T-helper 17 cell (primary cell): ENCODE measurements at regions not wholly inside any gene's neighbourhood (a gene's known extent, or its start where the extent isn't known, plus 50 kb on each side); places are given as distances from the start of the nearest gene placed in this dataset.

ENCODE experiments used
- ATAC-seq: fragments of 150-1000 bp; cut with Tn5 transposase; 2 replicates; pipeline ENCODE4 v1.10.0; 2021; ENCODE audit warnings: mild to moderate bottlenecking, moderate library complexity
- DNase-seq, 3 donors: peaks; one replicate each; pipeline versions ENCODE4 v3.0.0 to v3.0.0-alpha.2; 2020 to 2021
- H3K9me3 ChIP-seq: one replicate; pipeline ENCODE4 v1.7.0; 2013; ENCODE audit warnings: low read length, mild to moderate bottlenecking; ENCODE audit not compliant: control insufficient read depth, poor library complexity, severe bottlenecking
- H3K27ac Mint-ChIP-seq: one replicate; pipeline ENCODE4 v1.8.0; 2022; ENCODE audit warnings: mild to moderate bottlenecking, moderate library complexity, mixed read lengths
- H3K27me3 Mint-ChIP-seq: one replicate; pipeline ENCODE4 v1.8.0; 2022; ENCODE audit warnings: mixed read lengths
- H3K36me3 Mint-ChIP-seq: one replicate; pipeline ENCODE4 v1.8.0; 2022; ENCODE audit warnings: low read depth, mixed read lengths
- H3K4me1 Mint-ChIP-seq: one replicate; pipeline ENCODE4 v1.8.0; 2022; ENCODE audit warnings: mild to moderate bottlenecking, mixed read lengths
- H3K4me3 Mint-ChIP-seq: one replicate; pipeline ENCODE4 v1.8.0; 2022; ENCODE audit warnings: mild to moderate bottlenecking, moderate library complexity, mixed read lengths

GRCh38 chr12:30874455-30875321, 51.9 kb upstream of the TSPAN11 start:
- Mint-ChIP-seq H3K27ac (no peak overlapping the region), H3K4me3 (no peak overlapping the region), H3K27me3 (peaks cover 45% of the 10 kb centered on the region), H3K4me1 (peaks cover 9% of the 10 kb centered on the region), H3K36me3 (peaks cover 3% of the 10 kb centered on the region)
- ATAC-seq (no peak), DNase-seq (no peak)
- no peaks in the 10 kb centered on the region for H3K9me3 ChIP-seq

DNA sequence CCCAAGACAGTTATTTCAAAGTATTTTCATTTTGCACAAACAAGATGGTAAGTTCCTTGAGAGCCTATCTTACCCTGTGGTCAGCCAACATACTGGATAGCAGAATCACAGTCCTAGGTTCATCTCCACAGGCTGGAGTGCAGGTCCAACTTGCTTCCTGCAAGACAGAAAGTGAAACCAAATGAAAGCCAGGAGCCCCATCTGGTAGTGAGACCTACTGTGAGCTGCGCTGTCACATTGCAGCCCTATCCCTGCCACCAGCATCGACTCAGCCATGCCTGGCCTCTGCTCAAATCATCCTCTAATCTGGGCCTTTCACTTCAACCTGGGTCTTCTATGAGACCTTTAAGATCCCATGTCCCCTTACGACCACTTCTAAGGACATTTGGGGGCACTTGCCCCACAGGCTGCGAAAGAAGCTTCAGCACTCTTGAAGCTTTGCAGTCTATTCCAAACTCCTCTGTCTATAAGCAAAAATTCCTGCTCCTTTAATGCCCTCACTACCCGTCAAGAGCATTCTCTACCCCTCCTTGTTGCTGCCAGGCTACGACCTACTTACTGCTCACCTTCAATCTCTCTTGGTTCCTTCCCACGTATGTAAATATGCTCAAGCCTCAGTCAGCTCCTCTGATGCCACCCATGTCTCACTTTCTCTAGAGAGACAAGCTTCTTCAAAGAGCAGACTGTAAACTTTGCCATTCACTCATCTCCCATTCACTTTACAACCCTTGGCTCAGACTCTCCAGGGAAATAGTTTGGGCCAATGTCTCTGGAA, 55.9 kb upstream of the TSPAN11 start:
- no peaks in the 10 kb centered on the region for H3K36me3 Mint-ChIP-seq
- no peaks in the 10 kb centered on the region for H3K9me3 ChIP-seq
- DNase-seq (no peak), ATAC-seq (no peak)
- H3K4me1 Mint-ChIP-seq = peaks cover 9% of the 10 kb centered on the region
- peaks cover 16% of the 10 kb centered on the region for H3K27me3 Mint-ChIP-seq
- no peak overlapping the region for H3K27ac Mint-ChIP-seq
- peak overlapping the region; percentile 19 for H3K4me3 Mint-ChIP-seq

DNA sequence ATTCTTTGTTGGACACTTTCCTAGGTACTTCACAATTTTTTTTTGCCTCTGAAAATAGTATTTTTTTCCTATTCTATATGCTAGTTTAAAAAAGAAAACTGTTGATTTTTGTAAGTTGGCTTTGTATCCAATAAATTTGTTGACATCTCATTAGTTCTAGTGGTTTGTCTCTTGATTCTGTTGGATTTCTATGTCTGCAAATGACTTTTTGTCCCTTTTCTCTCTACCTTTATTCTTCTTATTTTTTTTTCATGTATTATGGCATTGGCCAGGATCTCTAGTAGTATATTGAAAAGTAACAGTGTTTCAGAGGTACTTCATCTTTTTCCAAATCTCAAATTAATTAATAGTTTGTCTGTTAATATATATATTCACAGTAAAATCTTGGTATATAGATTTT, 59.1 kb upstream of the TSPAN11 start:
- Mint-ChIP-seq H3K27ac (no peak overlapping the region), H3K36me3 (no peaks in the 10 kb centered on the region), H3K4me3 (no peak overlapping the region), H3K4me1 (peaks cover 9% of the 10 kb centered on the region), H3K27me3 (peaks cover 22% of the 10 kb centered on the region)
- no peak for ATAC-seq
- H3K9me3 ChIP-seq = no peaks in the 10 kb centered on the region
- no peak for DNase-seq

- no peaks in the 10 kb centered on the region for H3K9me3 ChIP-seq
- Mint-ChIP-seq H3K4me1 (peaks cover 4% of the 10 kb centered on the region), H3K36me3 (no peaks in the 10 kb centered on the region), H3K4me3 (no peak overlapping the region), H3K27me3 (peaks cover 22% of the 10 kb centered on the region), H3K27ac (no peak overlapping the region)
- no peak for DNase-seq
- ATAC-seq = no peak
Measured at GRCh38 chr12:30866256-30866655, 60.3 kb upstream of the TSPAN11 start.

GRCh38 chr12:30863839-30864238, 62.7 kb upstream of the TSPAN11 start:
- Mint-ChIP-seq H3K4me3 (no peak overlapping the region), H3K27ac (no peak overlapping the region), H3K27me3 (peaks cover 28% of the 10 kb centered on the region), H3K36me3 (no peaks in the 10 kb centered on the region), H3K4me1 (no peaks in the 10 kb centered on the region)
- ATAC-seq = no peak
- H3K9me3 ChIP-seq = no peaks in the 10 kb centered on the region
- DNase-seq = no peak

GRCh38 chr12:30862486-30862885, 64.1 kb upstream of the TSPAN11 start:
- peaks cover 28% of the 10 kb centered on the region for H3K27me3 Mint-ChIP-seq
- H3K36me3 Mint-ChIP-seq = no peaks in the 10 kb centered on the region
- no peaks in the 10 kb centered on the region for H3K9me3 ChIP-seq
- no peaks in the 10 kb centered on the region for H3K4me1 Mint-ChIP-seq
- H3K4me3 Mint-ChIP-seq = no peak overlapping the region
- no peak overlapping the region for H3K27ac Mint-ChIP-seq
- no peak for DNase-seq
- ATAC-seq = no peak

GRCh38 chr12:30859226-30859625, 67.3 kb upstream of the TSPAN11 start:
- no peak for DNase-seq
- ATAC-seq = no peak
- no peaks in the 10 kb centered on the region for H3K36me3 Mint-ChIP-seq
- H3K27ac Mint-ChIP-seq = no peak overlapping the region
- no peaks in the 10 kb centered on the region for H3K9me3 ChIP-seq
- H3K4me1 Mint-ChIP-seq = no peaks in the 10 kb centered on the region
- no peak overlapping the region for H3K4me3 Mint-ChIP-seq
- H3K27me3 Mint-ChIP-seq = peaks cover 18% of the 10 kb centered on the region

- Mint-ChIP-seq H3K4me1 (no peaks in the 10 kb centered on the region), H3K4me3 (no peak overlapping the region), H3K27me3 (peaks cover 17% of the 10 kb centered on the region), H3K36me3 (no peaks in the 10 kb centered on the region), H3K27ac (no peak overlapping the region)
- DNase-seq = no peak
- no peak for ATAC-seq
- H3K9me3 ChIP-seq = no peaks in the 10 kb centered on the region
Measured at GRCh38 chr12:30858471-30858870, 68.1 kb upstream of the TSPAN11 start.

- Mint-ChIP-seq H3K27me3 (peaks cover 9% of the 10 kb centered on the region), H3K36me3 (peaks cover 2% of the 10 kb centered on the region), H3K4me3 (no peak overlapping the region), H3K27ac (no peak overlapping the region), H3K4me1 (peaks cover 7% of the 10 kb centered on the region)
- no peak for DNase-seq
- H3K9me3 ChIP-seq = no peaks in the 10 kb centered on the region
- no peak for ATAC-seq
Measured at GRCh38 chr12:30853561-30854133, 72.9 kb upstream of the TSPAN11 start.

DNA sequence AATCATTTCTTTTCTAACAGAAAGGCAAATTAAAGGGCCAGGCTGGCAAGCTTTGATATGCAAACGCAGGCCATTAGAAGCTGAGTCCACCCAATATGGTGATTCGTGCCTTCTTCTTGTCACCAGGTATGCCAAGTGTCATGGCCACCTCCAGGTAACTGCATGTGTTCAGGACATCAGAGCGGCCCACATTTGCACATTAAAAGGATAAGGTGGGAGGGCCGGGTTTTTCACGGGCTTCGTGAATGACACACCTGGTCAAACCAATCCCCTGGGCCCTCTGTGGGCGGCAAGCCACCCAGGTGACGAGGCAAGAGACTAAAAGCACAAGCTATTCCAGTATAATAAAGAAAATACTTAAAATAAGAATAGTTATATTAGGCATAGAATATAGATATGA, 75.9 kb upstream of the TSPAN11 start:
- Mint-ChIP-seq H3K4me3 (no peak overlapping the region), H3K4me1 (peaks cover 7% of the 10 kb centered on the region), H3K36me3 (peaks cover 2% of the 10 kb centered on the region), H3K27ac (no peak overlapping the region), H3K27me3 (peaks cover 4% of the 10 kb centered on the region)
- DNase-seq (no peak), ATAC-seq (no peak)
- H3K9me3 ChIP-seq = no peaks in the 10 kb centered on the region

DNA sequence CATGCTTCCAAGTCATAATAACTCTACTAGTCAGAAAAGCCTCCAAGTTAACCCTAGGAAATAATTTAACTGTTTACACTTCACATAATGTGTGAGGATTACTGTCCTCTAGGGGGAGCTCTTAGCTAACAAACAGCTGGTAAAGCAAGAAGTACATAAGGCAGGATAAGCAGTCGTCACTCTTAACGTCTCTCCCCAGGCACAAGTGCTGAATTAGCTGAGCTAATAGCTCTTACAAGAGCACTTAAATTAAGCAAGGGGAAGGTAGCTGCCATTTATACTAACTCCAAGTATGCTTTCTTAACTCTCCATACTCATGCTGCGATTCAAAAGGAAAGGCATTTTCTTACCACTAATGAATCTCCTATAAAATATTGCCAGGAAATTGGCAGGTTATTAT, 79.3 kb upstream of the TSPAN11 start:
- Mint-ChIP-seq H3K27ac (no peak overlapping the region), H3K27me3 (peaks cover 13% of the 10 kb centered on the region), H3K4me3 (no peak overlapping the region), H3K4me1 (peaks cover 13% of the 10 kb centered on the region), H3K36me3 (peaks cover 2% of the 10 kb centered on the region)
- ATAC-seq = no peak
- no peak for DNase-seq
- no peaks in the 10 kb centered on the region for H3K9me3 ChIP-seq

DNA sequence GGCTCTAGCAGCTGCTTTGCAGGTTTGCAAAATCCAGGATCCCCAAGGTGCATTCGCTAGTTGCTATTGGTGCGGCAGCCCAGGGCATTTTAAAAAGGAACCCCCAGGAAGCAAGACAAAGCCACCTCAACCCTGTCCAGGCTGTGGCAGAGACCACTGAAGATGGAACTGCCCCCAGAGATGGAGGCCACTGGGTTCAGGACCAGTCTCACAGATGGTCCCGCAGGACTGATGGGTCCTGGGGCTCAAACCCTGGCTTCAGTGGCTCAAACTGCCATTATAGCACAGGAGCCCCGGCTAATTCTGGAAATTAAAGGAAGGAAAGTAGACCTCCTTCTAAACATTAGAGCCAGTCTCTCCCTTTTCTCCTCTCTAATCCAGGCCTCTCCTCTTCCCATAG, 79.8 kb upstream of the TSPAN11 start:
- Mint-ChIP-seq H3K27ac (no peak overlapping the region), H3K4me1 (peaks cover 10% of the 10 kb centered on the region), H3K27me3 (peaks cover 14% of the 10 kb centered on the region), H3K4me3 (no peak overlapping the region), H3K36me3 (peaks cover 2% of the 10 kb centered on the region)
- DNase-seq (no peak), ATAC-seq (no peak)
- H3K9me3 ChIP-seq = no peaks in the 10 kb centered on the region

DNA sequence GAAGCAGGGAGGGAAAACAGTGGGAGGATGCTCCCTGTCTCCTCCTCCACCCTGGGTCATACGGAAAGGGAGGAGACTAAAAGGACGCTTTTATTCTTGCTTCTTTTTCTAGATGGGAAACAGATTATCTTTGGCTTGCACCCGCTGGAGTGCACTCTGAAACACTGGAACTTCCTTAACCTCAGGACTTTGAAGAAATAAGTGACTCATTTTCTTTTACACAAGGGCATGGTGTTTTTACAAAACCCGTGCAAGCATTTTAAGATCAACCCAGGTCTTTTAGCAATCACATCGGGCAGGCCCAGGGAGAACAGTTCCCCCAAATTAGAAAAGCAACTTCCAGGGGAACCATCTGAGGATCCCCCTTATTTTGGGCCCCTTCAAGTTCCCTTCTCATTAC, 80.9 kb upstream of the TSPAN11 start:
- Mint-ChIP-seq H3K27me3 (peaks cover 12% of the 10 kb centered on the region), H3K4me3 (no peak overlapping the region), H3K36me3 (no peaks in the 10 kb centered on the region), H3K27ac (no peak overlapping the region), H3K4me1 (peaks cover 6% of the 10 kb centered on the region)
- no peaks in the 10 kb centered on the region for H3K9me3 ChIP-seq
- no peak for DNase-seq
- ATAC-seq = no peak
